ENCODE measurements at regions not wholly inside any gene's neighbourhood (a gene's known extent, or its start where the extent isn't known, plus 50 kb on each side); places are given as distances from the start of the nearest gene placed in this dataset.

DNA sequence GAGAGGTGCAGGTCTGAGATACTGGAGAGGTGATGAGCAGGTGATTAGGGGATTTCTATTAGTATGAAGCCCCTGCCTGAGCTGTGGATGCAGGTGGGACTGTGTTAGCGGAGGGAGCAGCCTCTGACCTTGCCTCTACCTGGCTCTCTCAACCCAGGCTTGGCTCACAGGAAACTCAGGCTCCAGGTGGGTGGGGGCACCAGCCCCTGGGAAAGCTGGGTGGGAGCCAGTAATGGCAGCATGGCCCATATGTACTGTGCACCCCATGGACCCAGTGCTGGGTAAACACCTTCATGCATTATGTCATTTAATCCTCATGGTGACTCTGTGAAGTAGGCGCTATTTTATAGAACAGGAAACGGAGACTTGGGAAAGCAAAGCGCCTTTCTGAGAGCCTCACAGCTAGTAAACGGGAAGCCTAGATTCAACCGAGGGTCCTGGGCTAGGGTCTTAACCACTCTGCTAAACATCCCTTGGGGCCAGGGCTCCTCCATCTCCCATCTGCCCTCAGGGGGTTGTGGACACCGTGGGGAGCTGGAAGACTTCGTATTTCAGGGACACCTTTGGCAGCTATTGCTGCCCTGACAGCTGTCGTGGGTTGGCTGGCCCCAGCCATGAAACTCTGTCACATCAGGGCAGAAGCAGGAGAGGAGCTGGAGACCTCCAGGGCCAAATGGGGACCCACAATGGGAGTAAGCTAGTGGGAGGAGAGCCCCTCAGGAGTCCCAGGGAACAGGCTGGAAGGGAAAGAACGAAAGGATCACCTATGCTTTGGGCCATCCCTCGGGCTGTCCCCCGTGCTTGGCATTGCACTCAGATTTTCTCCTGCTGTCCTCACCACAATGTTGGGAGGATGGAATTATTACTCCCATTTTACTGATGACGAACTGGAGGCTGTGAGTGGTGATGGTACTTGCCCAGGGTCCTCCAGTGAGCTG lies 59.6 kb upstream of the CSF3R start:
- DNase-seq (ENCODE audit: low spot score): no peak

DNA sequence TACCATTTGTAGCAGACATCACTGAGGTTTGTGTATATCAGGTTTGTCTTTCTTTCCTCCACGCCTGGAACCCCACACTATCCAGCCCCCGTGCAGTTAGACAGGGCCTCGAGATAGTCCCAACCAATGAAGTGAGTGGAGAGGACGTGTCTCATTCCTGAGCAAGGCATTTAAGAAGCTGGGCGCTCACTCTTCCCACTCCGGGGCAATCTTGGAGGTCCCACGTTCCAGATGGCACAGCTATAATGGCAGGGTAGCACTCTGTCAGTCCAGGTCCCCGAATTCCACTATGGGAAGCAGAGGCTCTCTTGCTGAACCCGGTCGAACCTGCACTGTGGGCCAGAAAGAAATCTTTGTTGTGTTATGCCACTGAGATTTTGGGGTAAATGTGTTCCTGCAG lies 57.3 kb upstream of the CSF3R start:
- no peak for DNase-seq (ENCODE audit: low spot score)

DNA sequence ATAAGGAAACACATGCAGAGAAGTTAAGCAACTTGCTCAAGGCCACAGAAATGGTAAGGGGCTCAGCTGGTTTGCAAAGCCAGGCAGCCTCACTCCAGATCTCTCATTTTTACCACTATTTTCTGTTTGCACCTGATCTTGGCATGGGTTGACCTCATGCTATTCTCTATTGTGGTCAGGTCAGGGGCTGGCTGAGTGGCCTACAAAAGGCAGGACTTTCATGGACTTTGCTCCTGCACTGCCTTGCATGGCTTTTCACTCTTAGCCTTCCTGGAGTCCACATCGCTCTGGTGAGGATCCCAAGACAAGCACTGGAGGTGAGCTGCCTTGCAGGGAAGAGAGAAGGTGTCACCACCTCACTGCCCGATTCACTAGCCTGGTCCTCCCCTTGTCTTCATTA lies 56.8 kb upstream of the CSF3R start:
- DNase-seq (ENCODE audit: low spot score): no peak

DNA sequence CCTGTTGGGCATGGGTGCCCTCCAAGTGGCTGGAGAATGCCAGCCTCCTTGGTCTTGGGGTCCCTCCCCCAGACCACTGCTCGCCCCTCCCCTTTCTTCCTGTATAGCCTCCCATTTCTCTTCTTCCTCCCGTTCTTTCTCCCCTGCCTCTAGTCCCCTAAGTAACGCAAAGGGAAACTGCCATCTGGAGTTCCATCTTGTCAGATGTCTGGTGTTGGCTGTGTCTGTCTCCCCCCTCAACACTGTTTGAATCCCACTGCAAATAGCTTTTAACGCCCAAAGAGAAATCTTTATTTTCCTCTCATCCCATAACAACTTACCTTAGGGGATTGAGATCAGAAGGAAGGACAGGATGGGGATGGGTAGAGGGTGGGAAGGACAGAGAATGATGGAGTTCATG lies 55.3 kb upstream of the CSF3R start:
- no peak for DNase-seq (ENCODE audit: low spot score)

DNA sequence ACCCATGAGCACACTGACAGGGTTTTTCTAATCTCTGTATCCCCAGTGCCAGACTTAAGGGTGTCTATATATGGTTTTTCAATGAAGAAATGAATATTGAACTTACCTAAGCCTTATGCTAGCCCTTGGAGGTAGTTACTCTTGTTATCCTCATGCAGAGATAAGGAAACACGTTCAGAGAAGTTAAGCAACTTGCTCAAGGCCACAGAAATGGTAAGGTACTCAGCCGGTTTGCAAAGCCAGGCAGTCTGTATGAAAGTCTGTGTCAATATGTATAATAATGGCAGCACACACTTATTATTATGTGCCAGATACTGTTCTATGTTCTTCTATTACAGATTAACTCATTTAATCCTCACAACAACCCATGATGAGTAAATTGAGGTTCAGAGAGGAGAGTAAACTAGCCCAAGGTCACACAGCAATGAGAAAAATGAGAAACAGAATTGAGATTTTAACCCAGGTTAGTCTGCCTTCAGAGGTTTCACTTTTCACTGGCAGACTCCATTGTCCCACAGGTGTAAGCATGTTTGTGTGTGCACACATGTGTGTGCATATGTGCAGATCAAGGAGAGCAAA lies 54.6 kb upstream of the CSF3R start:
- no peak for DNase-seq (ENCODE audit: low spot score)

DNA sequence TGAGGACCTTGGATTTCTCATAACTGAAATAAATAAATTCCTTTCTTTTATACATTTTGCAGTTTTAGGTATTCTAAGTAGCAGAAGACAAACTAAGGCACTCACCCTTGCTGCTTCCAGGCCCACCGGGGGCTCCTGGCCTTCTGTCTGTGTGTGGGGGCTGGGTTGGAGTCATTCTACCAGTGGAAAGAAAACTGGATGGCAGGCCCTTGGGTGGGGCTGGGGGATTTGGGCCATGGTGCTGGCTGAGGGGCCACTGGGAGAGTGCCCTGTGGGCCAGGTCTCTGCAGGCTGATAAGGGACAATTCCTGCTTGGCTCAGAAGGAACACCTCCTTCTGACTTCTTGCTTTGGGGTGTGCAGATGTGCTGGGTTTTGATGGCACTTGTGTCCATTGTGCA lies 54.0 kb upstream of the CSF3R start:
- DNase-seq (ENCODE audit: low spot score): no peak

DNA sequence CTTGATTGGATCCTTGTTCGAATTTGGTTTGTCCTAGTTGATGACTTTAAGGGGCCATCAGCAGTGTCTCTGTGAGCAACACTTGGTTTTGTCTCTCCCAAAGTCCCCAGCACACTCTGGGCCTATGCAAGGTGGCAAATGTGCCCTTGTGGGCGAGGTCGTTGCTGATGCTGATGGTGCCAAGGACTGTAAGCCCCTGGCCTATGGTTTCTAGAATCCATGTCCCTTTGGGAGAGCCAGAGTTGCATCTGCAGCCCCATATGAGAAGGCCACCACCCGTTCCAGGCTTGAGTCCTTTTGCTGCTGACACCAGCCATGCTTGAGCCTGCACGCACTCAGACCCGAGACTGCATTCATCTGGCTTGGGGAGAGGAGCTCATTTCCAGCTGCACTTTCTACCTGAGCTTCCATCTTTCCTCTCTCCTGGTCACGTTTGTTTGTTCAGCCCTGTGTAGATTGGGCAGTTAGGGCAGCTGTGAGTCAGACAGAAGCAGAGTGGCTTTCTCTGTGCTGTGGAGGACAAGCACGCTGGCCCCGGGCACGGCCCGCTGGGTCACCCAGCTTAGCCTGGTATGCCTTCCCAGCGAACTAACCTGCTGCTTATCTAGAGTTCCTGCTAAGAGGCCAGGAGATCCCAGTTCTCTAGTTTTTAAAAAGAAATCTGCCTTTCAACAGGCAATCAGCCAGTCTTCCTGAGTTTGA lies 52.1 kb upstream of the CSF3R start:
- DNase-seq (ENCODE audit: low spot score): no peak

DNA sequence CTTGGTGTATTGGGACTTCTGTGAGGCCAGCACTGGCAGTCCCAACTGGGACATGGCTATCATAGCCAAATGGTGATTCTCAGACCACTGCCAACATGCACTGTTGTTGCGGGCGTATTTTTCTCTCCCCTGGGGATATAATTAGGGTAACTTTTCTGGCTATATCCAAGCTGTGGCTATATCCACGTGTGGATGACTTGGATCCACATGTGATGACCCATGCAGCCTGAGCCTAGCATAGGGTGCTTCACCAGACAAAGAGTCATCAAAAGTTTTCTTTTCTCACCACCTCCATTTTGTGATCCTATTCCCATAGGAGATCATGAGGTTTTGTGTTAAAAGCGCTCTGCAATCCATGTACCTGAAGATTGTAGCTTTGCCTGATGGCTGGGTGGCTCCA lies 51.2 kb upstream of the CSF3R start:
- DNase-seq (ENCODE audit: low spot score): no peak

DNA sequence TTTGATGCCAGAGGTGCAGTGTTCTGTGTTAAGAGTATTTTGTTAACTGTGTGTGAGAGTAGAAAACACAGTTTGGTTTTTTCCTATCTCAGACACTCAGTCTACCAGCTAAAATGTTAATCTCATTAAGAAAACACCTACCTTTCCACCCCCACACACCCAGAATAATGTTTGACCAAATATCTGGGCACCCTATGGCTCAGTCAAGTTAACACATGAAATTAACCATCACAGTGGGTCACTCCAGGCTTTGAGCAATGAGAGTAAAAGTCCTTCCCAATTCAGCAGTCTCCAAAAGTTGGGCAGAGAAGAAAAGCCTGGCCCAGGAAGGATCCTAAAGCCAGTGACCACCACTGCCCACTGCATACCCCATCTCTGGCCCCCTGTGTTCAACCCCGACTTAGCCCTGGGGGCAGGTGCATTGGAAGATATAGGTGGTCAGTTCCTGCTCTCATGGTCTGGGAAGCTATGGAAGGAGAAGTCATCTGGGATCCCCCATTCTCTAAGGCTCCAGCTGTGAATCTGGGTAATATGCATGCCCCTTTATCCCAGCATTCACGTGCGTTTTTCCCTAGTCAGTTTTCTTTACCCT lies 50.2 kb upstream of the CSF3R start:
- DNase-seq (ENCODE audit: low spot score): no peak
